C4-2B (cell line): ENCODE measurements at regions not wholly inside any gene's neighbourhood (a gene's known extent, or its start where the extent isn't known, plus 50 kb on each side); places are given as distances from the start of the nearest gene placed in this dataset.

Source experiments
- ZFX ChIP-seq: fragments of 450-650 bp; IDR thresholded peaks from 2 replicates; pipeline ENCODE4 v1.6.1; 2017
- TF ChIP-seq, protein P1 (sequence below): fragments of 450-650 bp; conservative IDR thresholded peaks from 2 replicates; pipeline ENCODE4 v1.5.1; 2017; ENCODE audit warnings: mild to moderate bottlenecking

- TF ChIP-seq, protein P1, sequence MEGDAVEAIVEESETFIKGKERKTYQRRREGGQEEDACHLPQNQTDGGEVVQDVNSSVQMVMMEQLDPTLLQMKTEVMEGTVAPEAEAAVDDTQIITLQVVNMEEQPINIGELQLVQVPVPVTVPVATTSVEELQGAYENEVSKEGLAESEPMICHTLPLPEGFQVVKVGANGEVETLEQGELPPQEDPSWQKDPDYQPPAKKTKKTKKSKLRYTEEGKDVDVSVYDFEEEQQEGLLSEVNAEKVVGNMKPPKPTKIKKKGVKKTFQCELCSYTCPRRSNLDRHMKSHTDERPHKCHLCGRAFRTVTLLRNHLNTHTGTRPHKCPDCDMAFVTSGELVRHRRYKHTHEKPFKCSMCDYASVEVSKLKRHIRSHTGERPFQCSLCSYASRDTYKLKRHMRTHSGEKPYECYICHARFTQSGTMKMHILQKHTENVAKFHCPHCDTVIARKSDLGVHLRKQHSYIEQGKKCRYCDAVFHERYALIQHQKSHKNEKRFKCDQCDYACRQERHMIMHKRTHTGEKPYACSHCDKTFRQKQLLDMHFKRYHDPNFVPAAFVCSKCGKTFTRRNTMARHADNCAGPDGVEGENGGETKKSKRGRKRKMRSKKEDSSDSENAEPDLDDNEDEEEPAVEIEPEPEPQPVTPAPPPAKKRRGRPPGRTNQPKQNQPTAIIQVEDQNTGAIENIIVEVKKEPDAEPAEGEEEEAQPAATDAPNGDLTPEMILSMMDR = no peak
- TF ChIP-seq ZFX = no peak
Observed at GRCh38 chr1:78737241-78737640, 87.6 kb downstream of the IFI44 start.
